GM18873 (cell line): ENCODE measurements at regions not wholly inside any gene's neighbourhood (a gene's known extent, or its start where the extent isn't known, plus 50 kb on each side); places are given as distances from the start of the nearest gene placed in this dataset.
"Not testable (repeated sequence)": the region's sequence is repeated elsewhere in the genome, so short reads cannot be mapped to it uniquely, and the experiment has no call there.

Experiments used
- ATAC-seq: cut with Tn5 transposase; IDR thresholded peaks from one replicate; pipeline ENCODE4 v1.9.1; 2021; ENCODE audit warnings: mild to moderate bottlenecking, moderate library complexity, moderate number of reproducible peaks; ENCODE audit not compliant: unreplicated experiment, low FRiP score

DNA sequence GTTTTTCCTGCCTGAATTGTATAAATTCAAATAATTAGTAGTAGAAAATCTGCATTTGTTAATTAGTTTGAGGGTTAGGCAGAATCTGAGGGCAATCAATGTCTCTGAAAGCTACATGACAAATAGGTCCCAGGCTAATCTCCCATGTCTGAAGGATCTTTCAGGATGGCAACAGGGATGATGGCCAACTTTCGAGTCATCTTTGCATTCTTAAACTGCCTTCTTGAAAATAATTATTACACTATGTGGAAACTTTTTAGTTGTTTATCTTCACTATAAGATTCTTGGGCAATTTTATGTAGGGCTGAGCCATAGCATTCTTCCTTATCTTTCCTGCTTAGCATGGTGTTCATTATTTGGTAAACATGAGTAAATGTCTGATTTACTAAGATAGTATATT is 490.3 kb upstream of the EPHA5 start:
- no peak for ATAC-seq

DNA sequence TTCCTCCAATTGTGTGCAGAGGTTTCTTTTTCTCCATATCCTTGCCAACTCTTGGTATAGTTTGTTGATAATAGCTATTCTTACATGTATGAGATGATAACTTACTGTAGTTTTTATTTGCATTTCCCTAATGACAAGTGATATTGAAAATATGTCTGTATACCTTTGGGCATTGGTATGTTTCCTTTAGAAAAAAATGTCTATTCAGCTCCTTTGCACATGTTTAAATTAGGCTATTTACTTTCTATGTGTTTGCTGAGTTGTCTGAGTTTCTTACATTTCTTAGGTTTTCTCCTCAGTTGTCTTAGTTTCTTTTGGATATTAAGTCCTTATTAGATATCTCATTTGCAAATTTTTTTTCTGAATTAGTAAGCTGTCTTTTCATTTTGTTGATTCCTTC is 487.3 kb upstream of the EPHA5 start:
- no peak for ATAC-seq

DNA sequence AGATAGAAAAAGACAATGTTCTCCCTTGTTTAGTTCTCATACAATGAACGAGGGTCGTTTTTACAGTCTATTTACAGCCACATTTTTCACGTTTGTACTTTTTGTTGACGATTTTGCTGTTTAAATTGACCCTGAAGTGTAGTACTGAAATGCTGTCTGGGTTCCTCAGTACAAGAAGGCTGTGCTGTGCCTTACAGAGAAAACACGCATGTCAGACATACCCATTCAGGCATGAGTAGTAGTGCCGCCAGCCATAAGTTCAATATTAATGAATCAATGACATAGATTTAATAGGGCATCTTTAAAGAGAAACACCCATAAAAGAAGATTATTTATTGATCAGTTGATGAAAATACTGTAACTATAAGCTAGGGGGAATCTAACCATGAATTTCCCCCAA is 459.8 kb upstream of the EPHA5 start:
- no peak for ATAC-seq

- no peak for ATAC-seq
Observed at GRCh38 chr4:66123831-66124413, 453.6 kb upstream of the EPHA5 start.

- no peak for ATAC-seq
Observed at GRCh38 chr4:66123190-66123589, 452.9 kb upstream of the EPHA5 start.

DNA sequence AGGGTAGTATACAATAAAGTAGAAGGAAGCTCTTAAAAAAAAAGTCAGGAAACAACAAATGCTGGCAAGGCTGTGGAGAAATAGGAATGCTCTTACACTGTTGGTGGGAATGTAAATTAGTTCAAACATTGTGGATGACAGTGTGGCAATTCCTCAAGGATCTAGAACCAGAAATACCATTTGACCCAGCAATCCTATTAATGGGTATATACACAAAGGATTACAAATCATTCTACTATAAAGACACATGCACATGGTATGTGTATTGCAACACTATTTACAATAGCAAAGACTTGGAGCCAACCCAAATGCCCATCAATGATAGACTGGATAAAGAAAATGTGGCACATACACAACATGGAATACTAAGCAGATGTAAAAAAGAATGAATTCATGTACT is 444.9 kb upstream of the EPHA5 start:
- ATAC-seq, result not testable (repeated sequence)

GRCh38 chr4:66108898-66109297 is 438.6 kb upstream of the EPHA5 start:
- no peak for ATAC-seq

DNA sequence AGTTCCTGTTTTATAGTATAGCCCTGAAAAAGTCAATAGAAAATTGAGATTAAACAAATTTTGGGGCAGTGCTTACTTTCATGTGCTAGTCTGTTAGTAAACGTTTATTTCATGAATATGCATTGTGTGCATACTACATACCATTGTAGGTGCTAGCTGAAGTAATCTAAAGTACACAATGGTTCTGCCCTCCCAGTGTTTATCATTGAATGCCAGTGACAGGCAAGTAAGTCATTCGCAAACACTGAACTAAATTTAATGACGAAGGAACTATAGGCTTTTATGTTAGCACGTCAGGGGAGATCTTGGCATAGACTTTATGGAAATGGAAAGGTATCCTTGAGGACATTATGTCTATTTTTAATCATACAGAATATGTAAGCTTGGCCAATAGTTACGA is 426.9 kb upstream of the EPHA5 start:
- ATAC-seq, result no peak

GRCh38 chr4:66095065-66095464 is 424.8 kb upstream of the EPHA5 start:
- no peak for ATAC-seq

DNA sequence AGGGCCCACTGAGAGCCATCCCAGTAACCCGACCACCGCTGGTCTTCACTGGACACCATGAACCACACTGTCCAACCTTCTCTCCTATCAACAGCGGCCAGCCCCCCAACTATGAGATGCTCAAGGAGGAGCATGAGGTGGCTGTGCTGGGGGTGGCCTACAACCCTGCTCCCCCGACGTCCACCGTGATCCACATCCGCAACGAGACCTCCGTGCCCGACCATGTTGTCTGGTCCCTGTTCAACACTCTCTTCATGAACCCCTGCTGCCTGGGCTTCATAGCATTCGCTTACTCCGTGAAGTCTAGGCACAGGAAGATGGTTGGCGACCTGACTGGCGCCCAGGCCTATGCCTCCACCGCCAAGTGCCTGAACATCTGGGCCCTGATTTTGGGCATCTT is 423.8 kb upstream of the EPHA5 start:
- no peak for ATAC-seq

DNA sequence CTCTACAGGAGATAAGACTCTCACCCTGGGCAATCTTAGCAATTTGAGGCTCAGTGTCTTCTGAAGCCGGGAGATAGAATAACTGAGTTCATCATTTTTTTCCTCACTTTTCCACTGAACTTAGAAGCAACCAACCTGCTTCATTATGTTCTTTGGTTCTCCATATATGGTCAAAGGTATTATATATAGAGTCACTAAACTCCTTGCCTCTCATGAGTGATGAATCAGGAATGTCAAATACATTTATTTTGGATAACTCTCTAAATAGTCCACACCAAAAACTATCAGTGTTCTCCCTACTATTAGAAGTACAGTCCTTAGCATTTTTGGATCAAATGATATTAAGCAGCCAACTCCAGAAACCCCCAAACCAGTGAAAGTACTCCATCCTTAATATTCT is 421.5 kb upstream of the EPHA5 start:
- no peak for ATAC-seq

- ATAC-seq, result no peak
Observed at GRCh38 chr4:66073961-66074360, 403.7 kb upstream of the EPHA5 start.

DNA sequence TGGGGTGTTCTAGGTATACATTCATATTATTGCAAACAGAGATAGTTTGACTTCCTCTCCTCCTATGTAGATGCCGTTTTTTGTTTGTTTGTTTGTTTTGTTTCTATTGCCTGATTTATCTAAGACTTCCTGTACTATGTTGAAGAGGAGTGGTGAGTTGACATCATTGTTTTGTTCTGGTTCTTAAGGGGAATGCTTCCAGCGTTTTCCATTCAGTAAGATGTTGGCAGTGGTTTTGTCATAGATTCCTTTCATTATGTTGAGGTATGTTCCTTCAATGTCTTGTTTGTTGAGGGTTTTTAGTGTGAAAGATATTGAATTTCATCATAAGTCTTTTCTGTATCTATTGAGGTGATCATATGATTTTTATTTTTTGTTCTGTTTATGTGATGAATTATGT is 401.6 kb upstream of the EPHA5 start:
- ATAC-seq, result no peak

- no peak for ATAC-seq
Observed at GRCh38 chr4:66062921-66063320, 392.6 kb upstream of the EPHA5 start.

DNA sequence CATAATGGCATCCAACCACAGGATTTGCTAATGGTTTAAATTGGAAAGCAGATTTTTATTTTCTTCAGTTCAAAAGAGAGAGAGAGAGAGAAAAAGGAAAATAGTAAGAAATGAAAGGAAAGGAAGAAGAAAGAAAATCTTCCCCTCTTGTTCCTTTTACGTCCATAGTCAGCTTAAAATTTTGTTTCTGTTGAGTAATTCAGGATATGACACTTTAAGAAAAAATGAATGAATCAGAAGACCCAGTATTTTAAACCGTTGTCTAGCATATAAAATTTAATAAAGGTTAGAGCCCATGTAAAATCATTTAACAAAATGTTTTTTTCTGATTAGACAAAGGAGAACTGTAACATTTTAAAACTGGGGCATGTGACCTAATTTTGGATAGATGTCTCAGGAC is 391.8 kb upstream of the EPHA5 start:
- no peak for ATAC-seq

- no peak for ATAC-seq
Observed at GRCh38 chr4:66059556-66059955, 389.3 kb upstream of the EPHA5 start.

GRCh38 chr4:66059136-66059535 is 388.8 kb upstream of the EPHA5 start:
- ATAC-seq, result no peak

- no peak for ATAC-seq
Observed at GRCh38 chr4:66055999-66056398, 385.7 kb upstream of the EPHA5 start.

DNA sequence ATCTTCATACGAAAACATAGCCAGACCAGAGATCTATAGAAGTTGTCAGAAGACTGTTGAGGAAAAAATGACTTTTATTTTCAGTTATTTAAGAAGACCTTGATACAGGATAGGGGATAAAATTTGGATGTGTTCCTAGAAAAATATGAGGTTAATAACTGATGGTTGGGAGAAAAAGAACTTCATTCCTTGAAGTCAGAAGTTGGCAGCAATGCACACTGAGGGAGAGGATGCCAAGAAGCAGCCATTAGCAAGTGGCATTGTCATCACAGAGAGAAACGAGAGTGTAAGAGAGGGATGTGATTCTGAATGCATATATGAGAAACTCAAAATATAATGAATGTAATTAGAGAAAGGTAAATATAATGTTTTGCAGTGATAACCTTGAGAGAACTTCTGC is 382.1 kb upstream of the EPHA5 start:
- ATAC-seq, result no peak

- no peak for ATAC-seq
Observed at GRCh38 chr4:66048861-66049260, 378.6 kb upstream of the EPHA5 start.

- ATAC-seq, result no peak
Observed at GRCh38 chr4:66045913-66046312, 375.6 kb upstream of the EPHA5 start.

- ATAC-seq, result no peak
Observed at GRCh38 chr4:66035701-66036100, 365.4 kb upstream of the EPHA5 start.

GRCh38 chr4:66034671-66035070 is 364.4 kb upstream of the EPHA5 start:
- ATAC-seq, result no peak
